SU-DHL-6 (cell line): ENCODE measurements at regions not wholly inside any gene's neighbourhood (a gene's known extent, or its start where the extent isn't known, plus 50 kb on each side); places are given as distances from the start of the nearest gene placed in this dataset.

Experiments used
- CTCF ChIP-seq: fragments of 200-600 bp; sonication (generic); IDR thresholded peaks from one replicate; pipeline ENCODE4 v1.5.1; 2017; ENCODE audit warnings: antibody characterized with exemption, mild to moderate bottlenecking, low read length, moderate library complexity; ENCODE audit not compliant: insufficient read depth, poor library complexity, severe bottlenecking
- EZH2phosphoT487 ChIP-seq: fragments of 200-600 bp; sonication (generic), shearing (Covaris generic); conservative IDR thresholded peaks from 2 replicates; pipeline ENCODE4 v1.6.1; 2018; ENCODE audit warnings: mild to moderate bottlenecking, antibody characterized with exemption, low read length, moderate library complexity, mixed read lengths

- TF ChIP-seq CTCF: no peak
- TF ChIP-seq EZH2phosphoT487: no peak
Observed at GRCh38 chr3:14289590-14290461, 111.2 kb downstream of the LSM3 start.
